ENCODE measurements at regions not wholly inside any gene's neighbourhood (a gene's known extent, or its start where the extent isn't known, plus 50 kb on each side); places are given as distances from the start of the nearest gene placed in this dataset.

DNA sequence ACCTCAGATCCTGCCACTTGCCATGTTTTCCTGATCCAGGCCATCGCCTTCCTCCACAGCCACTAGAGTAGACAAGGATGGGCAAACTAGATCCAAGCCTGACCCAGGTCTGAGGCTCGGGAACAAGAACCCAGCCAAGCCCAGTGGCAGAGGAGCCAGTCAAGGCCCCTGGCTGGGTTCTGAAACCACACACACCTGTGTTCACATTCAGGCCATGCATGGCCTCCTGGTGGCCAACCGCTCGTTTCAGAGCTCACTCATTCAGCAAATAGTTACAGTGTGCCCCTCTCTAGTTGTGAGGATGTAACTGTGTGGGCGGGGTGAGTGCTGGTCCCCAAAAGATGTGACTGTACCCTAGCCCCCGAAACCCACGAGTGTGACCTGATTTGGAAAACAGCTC lies 337.6 kb downstream of the CTTN start:
- no TSS peak for BruUV-seq (replicated peaks)
- peaks cover 4% of the 10 kb centered on the region for H3K4me1 ChIP-seq (ENCODE audit: insufficient read depth, low read length, poor library complexity, severe bottlenecking)
- no peaks in the 10 kb centered on the region for H3K27me3 ChIP-seq (replicated peaks; ENCODE audit: insufficient read depth, low read depth, low read length, poor library complexity)
- no peak for TF ChIP-seq EZH2 (IDR thresholded peaks at IDR 0.05; ENCODE audit: borderline replicate concordance, low read depth, low read length, poor library complexity, severe bottlenecking)
- TF ChIP-seq, protein P1, sequence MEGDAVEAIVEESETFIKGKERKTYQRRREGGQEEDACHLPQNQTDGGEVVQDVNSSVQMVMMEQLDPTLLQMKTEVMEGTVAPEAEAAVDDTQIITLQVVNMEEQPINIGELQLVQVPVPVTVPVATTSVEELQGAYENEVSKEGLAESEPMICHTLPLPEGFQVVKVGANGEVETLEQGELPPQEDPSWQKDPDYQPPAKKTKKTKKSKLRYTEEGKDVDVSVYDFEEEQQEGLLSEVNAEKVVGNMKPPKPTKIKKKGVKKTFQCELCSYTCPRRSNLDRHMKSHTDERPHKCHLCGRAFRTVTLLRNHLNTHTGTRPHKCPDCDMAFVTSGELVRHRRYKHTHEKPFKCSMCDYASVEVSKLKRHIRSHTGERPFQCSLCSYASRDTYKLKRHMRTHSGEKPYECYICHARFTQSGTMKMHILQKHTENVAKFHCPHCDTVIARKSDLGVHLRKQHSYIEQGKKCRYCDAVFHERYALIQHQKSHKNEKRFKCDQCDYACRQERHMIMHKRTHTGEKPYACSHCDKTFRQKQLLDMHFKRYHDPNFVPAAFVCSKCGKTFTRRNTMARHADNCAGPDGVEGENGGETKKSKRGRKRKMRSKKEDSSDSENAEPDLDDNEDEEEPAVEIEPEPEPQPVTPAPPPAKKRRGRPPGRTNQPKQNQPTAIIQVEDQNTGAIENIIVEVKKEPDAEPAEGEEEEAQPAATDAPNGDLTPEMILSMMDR (conservative IDR thresholded peaks at IDR 0.05; ENCODE audit: low read depth, low read length) = no peak
- no peaks in the 10 kb centered on the region for H3K9me3 ChIP-seq (ENCODE audit: low read depth, low read length, poor library complexity, severe bottlenecking)
- POLR2A ChIA-PET (ENCODE audit: low non-redundant PET) = no interaction called here
- no peak overlapping the region for H3K4me3 ChIP-seq (ENCODE audit: low read depth, low read length, poor library complexity, severe bottlenecking)
- H3K27ac ChIP-seq (ENCODE audit: low read depth, low read length, poor library complexity, severe bottlenecking) = no peak overlapping the region
- no peak for DNase-seq (ENCODE audit: low spot score)
- CTCF ChIA-PET = no interaction called here
- no peaks in the 10 kb centered on the region for H3K36me3 ChIP-seq (ENCODE audit: insufficient read depth, low read length, poor library complexity, severe bottlenecking)
- intact Hi-C loops (cut with micrococcal nuclease; ENCODE audit: unreplicated experiment) = no loop called here

DNA sequence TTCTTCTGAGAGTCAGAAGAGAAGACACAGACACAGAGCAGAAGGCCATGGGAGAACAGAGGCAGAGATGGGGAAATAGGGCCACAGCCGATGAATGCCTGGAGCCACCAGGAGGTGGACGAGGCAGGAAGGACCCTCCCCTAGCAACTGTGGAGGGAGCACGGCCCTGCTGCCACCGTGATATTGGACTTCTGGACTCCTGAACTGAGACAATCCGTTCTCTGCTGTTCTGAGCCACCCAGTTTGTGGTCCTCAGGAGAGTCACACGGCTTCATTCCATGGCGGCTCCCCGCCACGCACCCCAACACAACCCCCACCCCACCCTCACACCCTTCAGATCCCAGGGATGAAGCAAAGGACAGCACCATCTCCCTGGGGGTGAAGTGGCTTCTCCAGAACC lies 338.1 kb downstream of the CTTN start:
- Histone ChIP-seq H3K27ac (ENCODE audit: low read depth, low read length, poor library complexity, severe bottlenecking) (no peak overlapping the region), H3K4me1 (ENCODE audit: insufficient read depth, low read length, poor library complexity, severe bottlenecking) (peaks cover 4% of the 10 kb centered on the region), H3K9me3 (ENCODE audit: low read depth, low read length, poor library complexity, severe bottlenecking) (no peaks in the 10 kb centered on the region), H3K36me3 (ENCODE audit: insufficient read depth, low read length, poor library complexity, severe bottlenecking) (no peaks in the 10 kb centered on the region), H3K27me3 (replicated peaks; ENCODE audit: insufficient read depth, low read depth, low read length, poor library complexity) (no peaks in the 10 kb centered on the region), H3K4me3 (ENCODE audit: low read depth, low read length, poor library complexity, severe bottlenecking) (no peak overlapping the region)
- intact Hi-C loops (cut with micrococcal nuclease; ENCODE audit: unreplicated experiment) = no loop called here
- ChIA-PET CTCF (no interaction called here), POLR2A (ENCODE audit: low non-redundant PET) (no interaction called here)
- TF ChIP-seq, protein P1 (conservative IDR thresholded peaks at IDR 0.05; ENCODE audit: low read depth, low read length) = no peak
- TF ChIP-seq EZH2 (IDR thresholded peaks at IDR 0.05; ENCODE audit: borderline replicate concordance, low read depth, low read length, poor library complexity, severe bottlenecking) = no peak
- no TSS peak for BruUV-seq (replicated peaks)
- DNase-seq (ENCODE audit: low spot score) = no peak

DNA sequence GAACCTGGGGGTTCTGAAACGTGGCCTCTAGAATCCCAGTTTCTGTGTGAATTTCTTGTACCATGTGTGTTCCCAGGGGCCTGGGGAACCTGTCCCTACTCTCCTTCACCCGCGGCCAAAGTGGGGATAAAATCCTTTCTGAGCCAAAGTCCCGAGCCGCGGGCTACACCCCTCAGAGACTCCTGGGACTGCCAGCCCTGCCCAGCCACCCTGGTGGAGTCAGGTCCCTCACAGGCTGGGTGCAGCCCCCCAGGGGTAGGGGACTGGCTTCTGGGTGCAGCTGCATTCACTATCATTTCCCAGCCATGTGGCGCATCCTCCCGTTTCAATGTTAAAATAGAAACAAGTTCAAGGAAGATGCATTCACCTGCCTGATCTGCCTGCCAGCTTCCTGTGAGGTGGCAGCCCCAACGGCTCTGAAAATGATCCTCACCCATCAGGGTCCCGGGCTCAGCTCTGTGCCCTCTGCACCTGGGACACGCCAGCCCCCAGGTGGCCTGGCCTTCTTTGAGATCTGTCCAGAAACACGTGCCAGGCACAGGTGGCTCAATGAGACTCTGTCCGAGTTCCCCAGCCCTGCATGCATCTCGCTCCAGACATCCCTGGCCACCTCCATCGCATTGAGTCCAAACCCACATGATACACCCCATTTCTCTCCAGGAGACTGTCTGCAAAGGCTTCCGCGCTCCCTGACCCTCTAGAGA lies 338.8 kb downstream of the CTTN start:
- Histone ChIP-seq H3K36me3 (ENCODE audit: insufficient read depth, low read length, poor library complexity, severe bottlenecking) (no peaks in the 10 kb centered on the region), H3K9me3 (ENCODE audit: low read depth, low read length, poor library complexity, severe bottlenecking) (no peaks in the 10 kb centered on the region), H3K4me1 (ENCODE audit: insufficient read depth, low read length, poor library complexity, severe bottlenecking) (peaks cover 4% of the 10 kb centered on the region), H3K27me3 (replicated peaks; ENCODE audit: insufficient read depth, low read depth, low read length, poor library complexity) (no peaks in the 10 kb centered on the region), H3K4me3 (ENCODE audit: low read depth, low read length, poor library complexity, severe bottlenecking) (no peak overlapping the region), H3K27ac (ENCODE audit: low read depth, low read length, poor library complexity, severe bottlenecking) (no peak overlapping the region)
- no peak for DNase-seq (ENCODE audit: low spot score)
- no TSS peak for BruUV-seq (replicated peaks)
- intact Hi-C loops (cut with micrococcal nuclease; ENCODE audit: unreplicated experiment) = no loop called here
- CTCF ChIA-PET = no interaction called here
- POLR2A ChIA-PET (ENCODE audit: low non-redundant PET) = no interaction called here
- TF ChIP-seq EZH2 (IDR thresholded peaks at IDR 0.05; ENCODE audit: borderline replicate concordance, low read depth, low read length, poor library complexity, severe bottlenecking) = no peak
- TF ChIP-seq, protein P1 (conservative IDR thresholded peaks at IDR 0.05; ENCODE audit: low read depth, low read length) = no peak

Measured in A673 (cell line).